NCI-H2196 (cell line): ENCODE measurements at regions not wholly inside any gene's neighbourhood (a gene's known extent, or its start where the extent isn't known, plus 50 kb on each side); places are given as distances from the start of the nearest gene placed in this dataset.
"Not testable (repeated sequence)": the region's sequence is repeated elsewhere in the genome, so short reads cannot be mapped to it uniquely, and the experiment has no call there.

Experiments
- DNase-seq: peaks from one replicate; lab custom pipeline; 2025; ENCODE audit not compliant: unreplicated experiment; lab: John Stamatoyannopoulos, UW

DNA sequence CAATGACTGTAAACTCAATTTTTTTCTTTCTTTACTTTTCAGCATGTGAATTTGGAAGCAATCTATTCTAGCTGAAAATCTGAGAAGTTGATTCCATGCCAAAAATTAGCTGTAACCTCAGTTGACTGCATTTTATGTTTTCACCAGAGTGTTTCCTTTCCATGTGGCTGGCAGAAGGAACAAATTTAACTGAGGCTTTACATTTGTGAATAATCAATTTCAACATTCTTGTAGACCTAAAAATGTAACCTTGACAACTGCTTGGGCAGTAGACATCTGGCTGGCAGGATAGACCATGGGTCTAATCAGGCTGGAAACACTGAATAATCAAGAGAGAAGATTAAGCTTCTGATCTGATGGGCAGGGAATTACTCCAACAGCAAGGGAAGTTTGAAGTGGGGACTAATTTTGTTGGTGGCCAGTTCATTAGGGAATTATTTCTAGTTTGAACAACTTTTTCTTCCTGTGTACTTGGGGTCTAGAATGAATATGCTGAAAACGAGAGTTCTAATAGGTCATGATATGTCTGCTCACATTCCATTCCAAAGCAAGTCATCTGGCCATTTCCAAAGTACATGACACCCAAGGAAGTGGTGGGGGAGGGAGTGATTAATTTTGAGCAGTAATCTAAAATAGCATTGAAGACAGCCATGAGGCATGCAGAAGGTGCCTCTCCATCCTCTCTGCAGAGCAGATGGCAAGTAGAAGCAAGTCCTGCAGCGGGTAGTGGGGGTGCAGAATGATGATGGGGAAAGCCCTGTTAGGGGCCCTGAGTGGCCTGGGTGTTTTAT is 68.2 kb downstream of the ATP23 start:
- DNase-seq, result no peak

DNA sequence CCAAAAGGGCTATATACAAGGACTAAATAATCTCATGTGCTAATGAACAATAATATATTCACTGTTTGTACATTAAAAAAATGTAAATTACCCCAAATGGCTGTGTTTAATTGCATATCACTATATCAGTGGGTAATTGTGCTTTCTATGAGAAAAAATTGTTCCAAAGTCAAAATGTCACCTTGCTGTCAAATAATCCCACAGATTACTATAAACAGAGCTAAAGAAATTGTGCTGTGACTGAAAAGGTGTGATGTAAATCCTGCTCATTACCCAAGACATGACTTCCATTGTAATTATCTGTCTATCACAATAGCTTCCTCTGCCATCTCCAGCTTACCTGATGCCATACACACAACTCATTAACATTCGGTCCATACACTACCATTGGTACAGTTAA is 70.3 kb downstream of the ATP23 start:
- DNase-seq, result no peak

DNA sequence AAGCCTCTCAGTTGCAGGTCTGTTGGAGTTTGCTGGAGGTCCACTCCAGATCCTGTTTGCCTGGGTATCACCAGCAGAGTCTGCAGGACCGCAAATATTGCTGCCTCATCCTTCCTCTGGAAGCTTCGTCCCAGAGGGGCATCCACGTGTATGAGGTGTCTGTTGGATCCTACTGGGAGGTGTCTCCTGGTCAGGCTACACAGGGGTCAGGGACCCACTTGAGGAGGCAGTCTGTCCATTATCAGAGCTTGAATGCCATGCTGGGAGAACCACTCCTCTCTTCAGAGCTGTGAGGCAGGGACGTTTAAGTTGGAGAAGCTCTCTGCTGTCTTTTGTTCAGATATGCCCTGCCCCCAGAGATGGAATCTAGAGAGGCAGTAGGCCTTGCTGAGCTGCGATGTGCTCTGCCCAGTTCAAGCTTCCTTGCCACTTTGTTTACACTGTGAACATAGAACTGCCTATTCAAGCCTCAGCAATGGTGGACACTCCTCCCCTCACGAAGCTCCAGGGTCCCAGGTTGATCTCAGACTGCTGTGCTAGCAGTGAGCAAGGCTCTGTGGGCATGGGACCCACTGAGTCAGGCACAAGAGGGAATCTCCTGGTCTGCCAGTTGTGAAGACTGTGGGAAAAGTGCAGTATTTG is 81.1 kb downstream of the ATP23 start:
- not testable (repeated sequence) for DNase-seq

DNA sequence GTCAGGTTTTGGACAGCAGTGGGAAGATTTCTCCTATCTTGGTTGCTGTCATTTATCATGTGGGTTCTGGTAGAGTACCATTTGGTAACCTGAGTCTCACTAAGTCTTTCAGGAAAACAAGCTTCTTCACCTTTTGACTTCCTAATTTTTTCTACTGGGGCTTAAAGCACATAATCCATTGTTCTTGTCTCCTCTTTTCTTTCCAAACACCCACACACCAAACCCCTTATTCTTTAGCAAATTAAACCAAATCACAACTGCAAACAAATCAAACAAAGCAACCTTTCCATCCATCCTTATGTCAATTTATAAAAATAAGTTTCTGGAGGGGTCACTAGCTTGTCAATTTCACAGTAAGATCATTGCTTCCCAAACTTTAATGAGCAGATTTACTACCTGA is 84.1 kb downstream of the ATP23 start:
- DNase-seq, result no peak

- DNase-seq, result no peak
Measured at GRCh38 chr12:58026426-58026825, 85.1 kb downstream of the ATP23 start.

- no peak for DNase-seq
Measured at GRCh38 chr12:58026897-58027891, 85.8 kb downstream of the ATP23 start.

DNA sequence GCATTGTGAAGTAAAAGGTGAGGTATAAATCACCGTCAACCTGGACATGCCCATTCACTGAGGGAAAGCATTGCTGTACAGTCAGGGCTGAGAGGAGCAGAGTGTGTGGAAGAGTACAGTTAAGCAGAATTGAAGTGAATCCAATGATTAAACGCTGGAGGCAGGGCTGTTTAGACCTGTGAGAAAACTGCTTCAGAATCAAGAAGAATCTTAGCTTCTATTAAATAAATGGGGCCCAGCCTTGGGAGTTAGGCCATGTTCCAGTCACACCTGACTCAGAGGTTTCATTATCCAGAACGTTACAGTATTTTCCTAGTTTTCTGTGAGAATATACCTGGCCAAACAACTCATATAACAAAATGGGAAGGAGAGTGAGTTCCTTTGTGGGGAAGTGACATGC is 86.9 kb downstream of the ATP23 start:
- DNase-seq, result no peak

DNA sequence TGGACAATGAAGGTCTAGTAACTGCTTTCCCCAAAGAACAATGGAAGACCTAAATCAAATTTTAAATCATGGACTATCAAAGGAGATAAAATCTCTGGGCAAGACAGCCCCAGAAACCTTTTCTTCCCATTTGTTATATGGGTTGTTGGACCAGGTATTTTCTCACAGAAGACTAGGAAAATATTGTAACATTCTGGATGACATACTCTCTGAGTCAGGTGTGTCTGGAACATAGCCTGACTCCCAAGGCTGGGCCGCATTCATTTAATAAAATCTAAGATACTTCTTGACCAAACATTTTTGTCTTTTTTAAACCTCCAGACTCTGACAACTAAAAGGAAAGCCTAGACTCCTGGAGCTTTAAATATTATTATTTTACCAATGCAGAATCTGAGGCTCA is 87.9 kb downstream of the ATP23 start:
- DNase-seq, result no peak

DNA sequence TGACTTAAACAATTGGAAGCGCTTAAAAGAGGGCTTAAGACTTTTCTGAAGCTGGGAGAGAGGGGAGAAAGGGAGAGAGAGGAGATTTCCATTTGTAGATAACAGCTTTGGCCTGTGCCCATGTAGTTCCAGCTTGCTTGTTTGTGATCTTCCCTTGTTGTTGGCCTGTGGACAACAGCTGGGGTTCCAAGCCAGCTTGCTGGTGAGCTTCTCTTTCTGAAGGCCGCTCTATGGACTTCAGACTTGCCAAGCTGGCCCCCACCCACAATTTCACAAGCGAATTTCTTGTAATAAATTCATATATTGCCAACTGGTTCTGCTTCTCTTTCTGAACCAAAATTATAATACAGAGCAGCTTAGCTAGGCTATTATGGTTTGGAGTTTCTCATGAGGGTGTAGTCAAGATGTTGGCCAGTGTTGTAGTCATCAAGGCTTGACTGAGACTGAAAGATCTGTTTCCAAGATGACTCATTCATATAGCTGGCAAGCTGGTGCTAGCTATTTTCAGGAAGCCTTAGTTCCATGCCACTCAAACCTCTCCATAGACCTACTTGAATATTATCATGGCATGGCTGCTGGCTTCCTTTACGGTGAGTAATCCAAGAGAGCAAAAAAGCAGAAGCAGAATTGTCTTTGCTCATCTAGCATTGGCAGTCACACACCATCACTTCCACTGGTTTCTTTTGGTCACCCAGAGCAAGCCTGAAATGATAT is 89.4 kb downstream of the ATP23 start:
- no peak for DNase-seq

GRCh38 chr12:58032156-58032555 is 90.8 kb downstream of the ATP23 start:
- no peak for DNase-seq

GRCh38 chr12:58033831-58034230 is 92.5 kb downstream of the ATP23 start:
- DNase-seq, result no peak

- DNase-seq, result no peak
Measured at GRCh38 chr12:58034311-58034710, 92.9 kb downstream of the ATP23 start.

DNA sequence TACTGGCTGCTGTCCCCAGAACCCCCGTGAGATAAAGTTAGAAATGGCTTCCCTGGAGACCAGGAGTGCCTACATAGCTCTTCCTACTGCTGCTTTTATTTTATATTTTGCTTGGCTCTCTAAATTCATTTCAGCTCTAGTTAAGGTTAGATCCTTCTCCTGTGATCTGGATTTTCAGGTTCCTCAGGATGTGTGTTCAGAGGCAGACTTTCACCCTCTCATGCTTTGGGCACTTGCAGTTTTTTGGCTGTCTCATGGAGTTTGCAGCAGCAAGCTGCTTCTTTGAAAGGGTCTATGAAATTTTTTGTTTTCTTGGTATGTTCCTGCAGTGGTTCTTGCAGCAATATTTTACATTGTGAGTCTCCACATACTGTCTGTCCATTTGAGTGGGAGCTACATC is 93.3 kb downstream of the ATP23 start:
- DNase-seq, result no peak

- no peak for DNase-seq
Measured at GRCh38 chr12:58041441-58041840, 100.1 kb downstream of the ATP23 start.

DNA sequence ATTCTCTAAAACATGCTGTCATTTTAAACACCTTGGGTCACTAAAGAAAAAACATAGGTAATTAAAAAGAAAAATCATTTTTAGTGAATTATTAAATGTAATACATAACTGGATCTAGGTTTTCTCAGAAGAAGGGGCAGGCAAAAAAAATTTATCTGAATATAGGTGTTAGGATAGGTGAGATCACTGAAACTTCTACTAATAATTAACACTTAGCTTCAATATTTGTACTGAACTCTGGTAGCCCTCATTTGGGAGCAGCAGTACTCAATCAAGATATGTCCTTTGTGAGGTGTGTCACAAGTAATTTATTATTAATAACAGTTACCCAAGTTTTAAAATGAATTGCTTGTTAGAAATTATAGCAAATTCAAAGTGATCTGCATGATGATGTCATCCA is 103.6 kb downstream of the ATP23 start:
- no peak for DNase-seq

DNA sequence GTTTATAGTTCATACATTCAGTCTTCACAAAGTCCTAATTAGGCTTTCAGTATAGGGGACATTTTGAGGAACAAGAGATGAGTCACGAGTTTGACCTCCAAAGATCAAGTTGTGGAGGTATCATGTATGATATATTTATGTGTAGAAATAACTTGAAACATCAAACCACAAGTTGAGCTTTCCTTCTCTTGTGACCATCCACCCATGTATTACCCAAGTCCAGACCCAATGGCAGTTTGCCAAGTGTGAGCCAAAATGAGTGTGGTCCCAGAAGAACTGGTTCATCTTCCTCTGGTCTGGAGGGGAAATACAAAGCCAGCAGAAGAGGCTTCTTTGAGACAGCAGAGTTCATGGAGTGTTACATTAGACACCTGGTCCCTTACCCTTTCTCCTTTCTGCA is 104.9 kb downstream of the ATP23 start:
- DNase-seq, result no peak

- no peak for DNase-seq
Measured at GRCh38 chr12:58051378-58051777, 110.0 kb downstream of the ATP23 start.

GRCh38 chr12:58064666-58065065 is 123.3 kb downstream of the ATP23 start:
- no peak for DNase-seq

GRCh38 chr12:58066296-58066695 is 124.9 kb downstream of the ATP23 start:
- DNase-seq, result no peak

DNA sequence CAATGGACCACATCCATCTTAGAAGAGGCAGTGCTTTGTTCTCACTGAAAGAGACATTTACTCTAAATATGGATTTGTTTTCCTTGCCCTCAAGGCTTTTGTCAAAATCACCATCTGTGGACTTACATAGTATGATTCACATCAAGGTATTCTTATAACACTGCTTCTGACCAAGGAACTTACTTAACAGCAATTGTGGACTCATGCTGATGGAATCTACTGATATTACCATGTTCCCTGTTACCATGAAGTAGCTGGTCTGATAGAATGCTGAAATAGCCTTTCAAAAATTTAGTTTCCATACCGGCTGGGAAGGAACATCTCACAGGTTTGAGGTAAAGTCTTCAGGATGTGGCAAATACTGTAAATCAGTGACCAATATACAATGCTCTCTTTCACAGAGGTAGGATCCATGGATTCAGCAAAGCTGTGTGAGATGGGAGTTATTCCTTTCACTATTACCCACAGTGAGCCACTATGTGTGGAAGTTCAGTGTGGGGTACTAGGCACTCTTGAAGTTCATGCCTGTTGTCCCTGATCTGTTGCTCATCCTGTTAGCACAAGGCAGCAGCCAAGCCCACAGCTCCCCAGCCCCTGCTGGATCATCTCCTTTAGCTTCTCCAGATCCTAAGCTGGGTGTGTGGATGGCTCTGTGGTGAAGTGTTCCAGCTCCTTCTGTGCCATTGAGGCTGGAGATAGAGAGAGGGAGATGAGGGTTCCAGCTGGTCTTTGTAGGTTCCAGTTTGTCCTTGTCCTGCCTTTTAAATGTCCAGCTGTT is 126.4 kb downstream of the ATP23 start:
- DNase-seq, result no peak
